Ovary (tissue), 7 donors: ENCODE measurements at regions not wholly inside any gene's neighbourhood (a gene's known extent, or its start where the extent isn't known, plus 50 kb on each side); places are given as distances from the start of the nearest gene placed in this dataset.

Source experiments
- DNase-seq, 5 donors: peaks; one replicate each; pipeline ENCODE4 v3.0.0-alpha.2; 2019 to 2020
- H3K27ac ChIP-seq, 2 donors: fragments of 200-600 bp; one replicate each; pipeline versions ENCODE4 v1.5.1 to v1.8.0; 2019 to 2022
- H3K27me3 ChIP-seq: fragments of 200-600 bp; one replicate; pipeline ENCODE4 v1.8.0; 2022
- H3K36me3 ChIP-seq: fragments of 200-600 bp; sonication (generic); one replicate; pipeline ENCODE4 v1.5.1; 2019
- H3K4me1 ChIP-seq: one replicate; pipeline ENCODE4 v1.8.1; 2013; ENCODE audit warnings: mild to moderate bottlenecking, moderate library complexity; ENCODE audit not compliant: insufficient read depth
- H3K4me3 ChIP-seq: fragments of 200-600 bp; sonication (generic); one replicate; pipeline ENCODE4 v1.5.1; 2017
- H3K9me3 ChIP-seq, 2 donors: fragments of 200-600 bp in 1 of 2; sonication (generic) in 1 of 2; one replicate each; pipeline versions ENCODE4 v1.5.1 to v1.8.1; 2013 to 2019; ENCODE audit warnings: mild to moderate bottlenecking in 1 of 2, moderate library complexity in 1 of 2
- EP300 ChIP-seq: sonication (generic); formaldehyde crosslinking; IDR thresholded peaks from one replicate; pipeline ENCODE4 v1.6.1; 2017; ENCODE audit warnings: antibody characterized with exemption
- POLR2A ChIP-seq: fragments of 450-650 bp; IDR thresholded peaks from one replicate; pipeline ENCODE4 v1.6.1; 2017; ENCODE audit warnings: antibody characterized with exemption, mild to moderate bottlenecking, moderate library complexity
- WGBS, 3 donors: extraction: QIAGEN DNeasy Blood & Tissue Kit in 1 of 3; methylation state at CpG; one replicate each; pipeline versions ENCODE4 v1.1.5 to v1.1.7; 2013 to 2017; 5-methylcytosine and 5-hydroxymethylcytosine counted together
- intact Hi-C, 4 donors: fragments of 100-400 bp; cut with DNase I; formaldehyde crosslinking; loops; one replicate each; pipeline versions ENCODE4 v1.11.0 to v1.15.1; 2022 to 2023
- TF ChIP-seq, protein P1 (sequence below), 3 donors: fragments of 450-650 bp in 2 of 3; fragments of 200-600 bp in 1 of 3; IDR thresholded peaks; one replicate each; pipeline versions ENCODE4 v1.5.1 to v1.8.0; 2016 to 2022; ENCODE audit warnings: antibody characterized with exemption in 3 of 3, mild to moderate bottlenecking in 1 of 3
- donor health status: DM: no; HTN: no; CAD: no; lungs with moderate emphysema.
- donor health status: DM: no; HTN: no; CAD: no.
- donor health status: Bipolar disorder and iron deficiency.
- donor health status: DM: no; HTN: no; CAD: no.
- donor health status: DM: yes; HTN: yes; CAD: no.

DNA sequence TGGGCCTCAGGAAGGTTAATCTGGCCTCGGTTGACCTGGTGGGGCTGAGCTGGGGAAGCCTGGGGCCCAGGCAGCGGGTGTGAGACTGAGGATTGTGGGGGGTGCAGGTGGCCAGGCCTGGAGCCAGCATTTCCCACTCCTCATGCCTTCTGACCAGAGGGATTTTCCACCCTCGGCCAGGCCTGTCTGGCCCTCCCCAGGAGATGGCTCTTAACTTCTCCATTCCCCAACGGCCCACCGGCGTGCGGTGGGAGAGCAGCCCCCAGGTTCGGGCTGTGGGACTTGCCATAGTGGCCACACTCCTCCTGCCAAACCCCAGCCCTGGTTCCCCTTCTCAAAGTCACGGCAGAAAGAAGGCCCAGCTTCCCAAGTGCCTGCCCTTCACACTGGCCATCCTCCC, 126.5 kb upstream of the RUNX3 start:
- no peak for DNase-seq
- no peaks in the 10 kb centered on the region for H3K27me3 ChIP-seq
- no peak overlapping the region for H3K4me3 ChIP-seq
- no peaks in the 10 kb centered on the region for H3K9me3 ChIP-seq
- 81 to 89% (median 83%) methylated on average over 8 to 9 of the region's 9 CpGs for WGBS, 3 donors
- intact Hi-C loops = no loop called here
- H3K4me1 ChIP-seq = no peaks in the 10 kb centered on the region
- H3K27ac ChIP-seq = no peak overlapping the region
- no peaks in the 10 kb centered on the region for H3K36me3 ChIP-seq
- TF ChIP-seq, protein P1, sequence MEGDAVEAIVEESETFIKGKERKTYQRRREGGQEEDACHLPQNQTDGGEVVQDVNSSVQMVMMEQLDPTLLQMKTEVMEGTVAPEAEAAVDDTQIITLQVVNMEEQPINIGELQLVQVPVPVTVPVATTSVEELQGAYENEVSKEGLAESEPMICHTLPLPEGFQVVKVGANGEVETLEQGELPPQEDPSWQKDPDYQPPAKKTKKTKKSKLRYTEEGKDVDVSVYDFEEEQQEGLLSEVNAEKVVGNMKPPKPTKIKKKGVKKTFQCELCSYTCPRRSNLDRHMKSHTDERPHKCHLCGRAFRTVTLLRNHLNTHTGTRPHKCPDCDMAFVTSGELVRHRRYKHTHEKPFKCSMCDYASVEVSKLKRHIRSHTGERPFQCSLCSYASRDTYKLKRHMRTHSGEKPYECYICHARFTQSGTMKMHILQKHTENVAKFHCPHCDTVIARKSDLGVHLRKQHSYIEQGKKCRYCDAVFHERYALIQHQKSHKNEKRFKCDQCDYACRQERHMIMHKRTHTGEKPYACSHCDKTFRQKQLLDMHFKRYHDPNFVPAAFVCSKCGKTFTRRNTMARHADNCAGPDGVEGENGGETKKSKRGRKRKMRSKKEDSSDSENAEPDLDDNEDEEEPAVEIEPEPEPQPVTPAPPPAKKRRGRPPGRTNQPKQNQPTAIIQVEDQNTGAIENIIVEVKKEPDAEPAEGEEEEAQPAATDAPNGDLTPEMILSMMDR (IDR thresholded peaks at IDR 0.05) = no peak
- TF ChIP-seq POLR2A (no peak), EP300 (no peak)

DNA sequence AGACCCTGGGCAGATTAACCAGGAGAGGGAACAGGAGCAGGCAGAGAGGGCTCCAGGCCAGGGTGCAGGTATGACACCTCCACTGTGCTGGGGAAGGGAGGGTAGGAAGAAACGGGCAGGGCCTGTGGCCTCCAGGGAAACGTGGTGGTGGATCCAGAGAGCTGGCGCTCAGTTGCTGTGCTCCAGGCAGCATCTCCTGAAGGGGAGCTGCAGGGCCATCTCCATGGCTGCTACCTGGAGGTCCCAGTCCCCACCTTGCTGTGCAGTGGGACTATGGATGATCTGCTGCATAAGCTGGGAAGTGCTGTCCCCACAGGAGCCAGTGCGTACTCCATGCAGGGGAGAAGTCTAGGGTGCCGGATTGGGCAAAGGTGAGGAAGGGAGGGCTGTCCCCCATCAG, 125.9 kb upstream of the RUNX3 start:
- intact Hi-C loops = no loop called here

DNA sequence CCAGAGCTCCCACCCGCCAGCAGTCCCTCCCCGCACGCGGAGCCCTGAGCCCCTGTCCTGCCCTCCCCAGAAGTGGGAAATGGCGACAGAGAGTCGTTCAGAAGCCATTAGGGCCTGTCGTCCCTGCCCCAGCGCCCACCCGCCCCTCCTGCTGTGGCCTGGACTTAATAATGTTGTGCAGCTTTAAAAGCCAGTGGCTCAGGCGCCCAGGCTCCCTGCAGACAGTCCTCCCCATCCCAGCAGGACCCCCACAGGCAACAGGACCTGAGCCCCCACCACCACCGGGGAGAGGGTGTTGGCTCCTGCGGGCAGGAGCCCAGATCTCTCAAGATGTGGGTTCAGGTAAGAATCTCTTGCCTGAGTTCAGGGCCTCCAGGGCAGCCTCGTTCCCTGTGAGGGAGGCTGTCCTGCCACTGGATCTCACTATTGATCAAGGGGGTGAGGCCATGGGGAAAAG, 125.3 kb upstream of the RUNX3 start:
- H3K36me3 ChIP-seq = no peaks in the 10 kb centered on the region
- WGBS, 3 donors = 60 to 61% (median 61%) methylated on average over 10 to 13 of the region's 13 CpGs
- no peak overlapping the region for H3K27ac ChIP-seq
- no peak for DNase-seq
- no peaks in the 10 kb centered on the region for H3K9me3 ChIP-seq
- H3K27me3 ChIP-seq = no peaks in the 10 kb centered on the region
- TF ChIP-seq, protein P1 (IDR thresholded peaks at IDR 0.05) = no peak
- TF ChIP-seq POLR2A = no peak
- no peak for TF ChIP-seq EP300
- no peaks in the 10 kb centered on the region for H3K4me1 ChIP-seq
- H3K4me3 ChIP-seq = no peak overlapping the region
- intact Hi-C loops = no loop called here

More for the DNA sequence above, 125.9 kb upstream of the RUNX3 start:
- Histone ChIP-seq H3K4me1 (no peaks in the 10 kb centered on the region), H3K4me3 (no peak overlapping the region), H3K27me3 (no peaks in the 10 kb centered on the region), H3K9me3 (no peaks in the 10 kb centered on the region), H3K36me3 (no peaks in the 10 kb centered on the region), H3K27ac (no peak overlapping the region)
- no peak for DNase-seq
- TF ChIP-seq EP300 (no peak), POLR2A (no peak)
- TF ChIP-seq, protein P1 (IDR thresholded peaks at IDR 0.05) = no peak
- 63 to 78% (median 66%) methylated on average over 5 of the region's 5 CpGs for WGBS, 3 donors

DNA sequence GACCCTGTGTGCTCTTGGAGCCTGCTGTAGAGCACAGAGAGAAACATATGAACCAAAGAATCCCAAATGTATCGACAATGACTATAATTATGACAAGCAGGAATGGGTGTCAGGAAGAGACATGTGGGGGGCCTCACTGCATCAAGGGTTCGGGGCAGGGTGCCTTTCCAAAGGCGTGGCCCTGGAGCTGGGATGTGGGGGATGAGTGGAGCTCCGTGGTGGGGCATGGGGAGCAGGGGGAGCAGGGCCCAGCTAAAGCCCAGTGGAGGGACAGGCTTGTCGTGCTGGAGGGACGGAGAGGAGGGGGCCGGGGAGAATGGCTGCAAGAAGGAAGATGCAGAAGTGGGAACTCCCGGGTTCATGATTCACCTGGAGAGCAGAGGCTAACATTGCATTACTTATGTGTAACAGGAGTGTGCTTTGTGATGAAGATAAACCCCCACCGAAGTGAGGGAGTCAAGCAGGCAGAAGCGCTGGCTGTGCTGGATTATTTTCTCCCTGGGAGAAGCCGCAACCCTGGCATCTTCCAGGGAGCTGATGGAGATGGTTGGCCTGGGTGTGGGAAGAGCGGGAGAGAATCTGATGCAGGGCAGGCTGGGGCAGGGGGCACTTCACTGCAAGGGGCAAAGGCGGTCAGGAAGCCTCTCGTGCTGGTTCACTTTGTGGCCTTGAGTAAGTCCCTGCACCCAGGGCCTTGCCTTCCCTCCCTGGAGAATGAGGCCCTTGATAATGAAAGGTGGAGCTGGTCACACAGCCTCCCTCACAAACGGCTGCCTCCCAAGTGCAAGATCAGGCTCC, 124.6 kb upstream of the RUNX3 start:
- TF ChIP-seq, protein P1 (IDR thresholded peaks at IDR 0.05) = no peak
- TF ChIP-seq POLR2A = no peak
- TF ChIP-seq EP300 = no peak
- Histone ChIP-seq H3K36me3 (no peaks in the 10 kb centered on the region), H3K4me3 (no peak overlapping the region), H3K27me3 (no peaks in the 10 kb centered on the region), H3K4me1 (no peaks in the 10 kb centered on the region), H3K27ac (no peak overlapping the region), H3K9me3 (no peaks in the 10 kb centered on the region)
- DNase-seq = no peak
- WGBS, 3 donors = 36 to 42% (median 37%) methylated on average over 15 of the region's 15 CpGs
- intact Hi-C loops = no loop called here
